GF-D8 (cell line): ENCODE measurements at regions not wholly inside any gene's neighbourhood (a gene's known extent, or its start where the extent isn't known, plus 50 kb on each side); places are given as distances from the start of the nearest gene placed in this dataset.

Experiments used
- DNase-seq: peaks from one replicate; lab custom pipeline; 2025; lab: John Stamatoyannopoulos, UW

DNA sequence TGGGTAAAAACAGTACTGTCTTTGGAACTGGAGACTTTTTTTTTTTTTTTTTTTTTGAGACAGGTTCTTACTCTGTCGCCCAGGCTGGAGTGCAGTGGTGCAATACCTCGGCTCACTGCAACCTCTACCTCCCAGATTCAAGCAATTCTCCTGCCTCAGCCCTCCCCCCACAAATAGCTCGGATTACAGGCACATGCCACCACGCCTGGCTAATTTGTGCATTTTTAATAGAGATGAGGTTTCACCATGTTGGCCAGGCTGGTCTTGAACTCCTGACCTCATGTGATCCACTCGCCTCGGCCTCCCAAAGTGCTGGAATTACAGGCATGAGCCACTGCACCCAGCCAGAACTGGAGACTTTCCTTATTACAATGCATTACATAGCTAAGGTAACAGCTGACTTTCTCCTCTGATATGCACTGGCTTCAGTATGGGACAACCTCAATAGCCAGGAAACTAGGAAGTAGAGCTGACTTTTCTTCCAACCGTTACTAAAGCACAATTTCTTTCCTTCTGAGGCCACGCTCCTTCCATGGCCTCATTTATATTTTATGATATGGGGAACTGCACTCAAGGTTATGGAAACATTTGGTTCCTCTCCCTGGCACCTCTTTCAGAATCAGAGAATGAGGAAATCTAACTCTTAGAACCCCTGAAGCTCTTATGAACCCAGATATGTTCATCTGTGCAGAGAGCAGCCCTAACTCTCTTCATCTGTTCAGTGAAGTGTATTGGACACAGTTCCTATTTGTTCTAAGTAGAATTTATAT lies 53.5 kb upstream of the FAM9B start:
- DNase-seq = no peak

DNA sequence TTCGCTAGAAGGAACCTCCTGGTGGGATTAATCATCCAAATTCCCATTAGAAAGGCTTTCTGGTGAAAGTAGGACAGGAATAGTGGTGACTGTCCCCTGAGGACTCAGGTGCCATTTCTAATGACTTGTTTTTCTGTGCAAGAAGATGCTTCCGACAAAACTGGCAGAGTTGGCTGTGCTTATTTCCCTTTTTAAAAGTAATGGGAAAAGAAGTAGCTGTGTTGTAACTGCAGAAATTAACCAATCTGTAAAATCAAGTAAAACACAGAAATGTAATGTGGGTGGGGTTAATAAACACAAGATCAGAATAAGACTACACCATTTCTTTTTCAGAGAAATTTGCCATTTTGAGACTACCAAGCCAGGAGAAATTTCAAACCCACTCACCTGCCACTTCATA lies 55.0 kb upstream of the FAM9B start:
- no peak for DNase-seq

DNA sequence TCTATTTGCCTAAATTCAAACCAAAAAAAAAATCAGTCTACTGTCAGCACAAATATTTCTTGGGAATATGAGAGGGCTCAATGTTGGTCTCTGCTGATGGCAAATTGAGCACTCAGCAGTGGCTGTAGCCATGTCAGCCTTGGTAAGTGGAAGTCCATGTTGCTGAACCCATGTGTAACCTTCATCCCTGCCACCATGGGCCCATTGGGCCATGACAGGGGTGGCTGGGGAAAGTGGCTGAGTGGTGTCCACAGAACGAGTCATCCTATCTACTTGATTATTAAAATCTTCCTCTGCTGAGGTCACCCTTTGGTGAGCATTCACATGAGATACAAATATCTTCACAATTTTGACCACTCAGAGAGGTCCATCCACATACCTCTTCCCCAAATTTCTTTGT lies 56.8 kb upstream of the FAM9B start:
- no peak for DNase-seq

DNA sequence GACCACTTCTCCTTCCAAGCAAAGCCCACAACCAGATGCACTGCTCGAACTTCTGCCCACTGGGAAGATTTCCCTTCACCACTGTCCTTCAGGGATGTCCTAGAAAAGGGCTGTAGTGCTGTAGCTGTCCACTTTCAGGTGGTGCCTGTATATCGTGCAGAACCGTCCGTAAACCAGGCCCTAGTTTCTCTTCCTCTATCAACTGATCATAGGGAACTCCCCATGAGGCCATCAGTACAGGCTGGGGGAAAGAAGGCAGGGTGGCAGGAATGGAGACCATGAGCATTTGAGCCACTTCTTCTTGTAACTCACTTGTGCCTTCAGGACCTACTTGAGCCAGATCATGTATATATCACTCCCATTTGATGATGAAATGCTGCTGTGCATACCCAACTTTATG lies 57.3 kb upstream of the FAM9B start:
- no peak for DNase-seq

DNA sequence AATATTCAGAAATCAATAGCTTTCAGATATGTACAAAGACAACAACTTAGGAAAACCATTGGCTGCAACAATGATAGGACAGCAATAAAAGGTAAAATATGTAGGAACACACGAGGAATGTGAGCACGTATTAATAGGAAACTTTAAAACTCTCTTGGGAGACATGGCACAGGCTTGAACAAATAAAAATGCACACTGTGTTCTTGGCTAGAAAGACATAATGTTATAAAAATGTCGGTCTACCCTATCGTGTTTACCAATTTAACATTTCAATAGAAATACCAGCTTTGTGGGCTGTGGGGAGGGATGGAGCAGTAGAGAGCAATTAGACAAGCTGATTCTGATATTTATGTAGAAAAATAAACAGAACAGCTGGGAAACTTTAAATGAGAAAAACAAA lies 69.0 kb upstream of the FAM9B start:
- DNase-seq = no peak

DNA sequence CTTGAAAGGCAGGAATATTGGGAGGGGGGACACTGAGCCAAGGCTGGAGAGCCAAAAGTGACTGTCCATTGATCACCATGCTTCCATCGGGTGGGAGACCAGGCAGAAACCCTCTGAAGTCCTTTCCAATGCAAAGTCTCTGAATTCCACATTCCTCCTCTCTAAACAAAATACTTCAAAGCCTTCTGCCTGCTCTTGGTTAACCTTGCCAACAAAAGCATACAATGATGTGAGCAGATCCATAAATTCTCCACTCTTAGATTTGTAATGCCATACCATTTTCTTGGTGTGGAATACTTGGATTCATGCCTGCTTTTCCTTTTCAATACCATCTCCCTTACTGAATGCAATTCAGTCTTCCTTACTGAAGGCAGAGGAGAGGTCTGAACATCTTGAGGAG lies 74.1 kb upstream of the FAM9B start:
- DNase-seq = no peak

DNA sequence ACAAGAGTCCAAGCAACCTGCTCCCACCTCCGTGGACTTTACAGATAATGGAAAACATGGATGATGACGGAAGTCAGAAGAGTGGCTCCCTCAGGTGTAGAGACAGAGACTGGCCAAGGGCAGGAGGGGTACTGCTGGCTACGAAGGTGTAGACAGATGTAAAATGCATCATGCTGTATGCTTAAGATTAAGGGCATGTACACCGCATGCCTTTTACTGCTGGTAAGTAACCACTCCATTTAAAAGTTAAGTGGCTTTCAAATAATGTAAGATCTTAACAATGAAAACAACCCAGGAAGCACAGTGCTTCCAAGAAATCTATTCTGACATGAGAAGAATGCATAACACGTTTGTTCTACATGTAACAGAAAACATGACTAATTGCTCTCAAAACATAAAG lies 76.9 kb upstream of the FAM9B start:
- no peak for DNase-seq

DNA sequence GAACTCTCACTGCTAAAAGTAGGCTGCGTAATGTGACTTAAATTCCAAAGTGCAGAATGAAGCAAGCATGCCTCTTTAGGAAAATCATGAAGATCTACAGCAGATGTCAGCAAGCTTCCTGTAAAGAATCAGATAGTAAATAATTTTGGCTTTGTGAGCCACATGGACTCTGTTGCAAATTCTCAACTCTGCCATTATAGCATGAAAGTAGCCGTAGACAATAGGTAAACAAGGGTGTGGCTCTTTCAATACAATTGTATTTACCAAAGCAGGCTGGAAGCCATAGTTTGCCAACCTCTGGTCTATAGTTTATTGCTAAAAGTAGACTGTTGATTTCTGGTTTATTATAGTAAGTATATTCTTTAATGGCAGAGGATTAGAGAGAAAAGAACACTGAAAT lies 80.3 kb upstream of the FAM9B start:
- no peak for DNase-seq

DNA sequence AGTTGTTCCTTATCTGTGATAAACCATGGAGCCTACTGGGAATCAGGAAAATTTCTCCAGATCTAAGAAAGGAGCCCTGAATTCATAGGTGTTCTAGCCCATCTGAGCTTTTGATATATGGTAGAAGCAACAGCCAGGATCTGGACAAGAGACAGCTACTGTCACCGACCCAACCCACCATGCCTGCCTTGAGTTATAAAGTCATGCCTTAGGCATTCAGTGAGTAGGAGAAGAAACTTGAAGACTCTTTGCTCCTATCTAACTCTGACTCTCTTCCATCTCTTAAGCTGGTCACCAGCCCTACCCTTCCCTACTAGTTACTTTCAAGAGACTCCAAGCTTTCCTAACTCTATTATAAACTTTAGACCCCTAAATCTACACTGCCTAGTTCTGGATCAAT lies 83.9 kb upstream of the FAM9B start:
- DNase-seq = no peak

DNA sequence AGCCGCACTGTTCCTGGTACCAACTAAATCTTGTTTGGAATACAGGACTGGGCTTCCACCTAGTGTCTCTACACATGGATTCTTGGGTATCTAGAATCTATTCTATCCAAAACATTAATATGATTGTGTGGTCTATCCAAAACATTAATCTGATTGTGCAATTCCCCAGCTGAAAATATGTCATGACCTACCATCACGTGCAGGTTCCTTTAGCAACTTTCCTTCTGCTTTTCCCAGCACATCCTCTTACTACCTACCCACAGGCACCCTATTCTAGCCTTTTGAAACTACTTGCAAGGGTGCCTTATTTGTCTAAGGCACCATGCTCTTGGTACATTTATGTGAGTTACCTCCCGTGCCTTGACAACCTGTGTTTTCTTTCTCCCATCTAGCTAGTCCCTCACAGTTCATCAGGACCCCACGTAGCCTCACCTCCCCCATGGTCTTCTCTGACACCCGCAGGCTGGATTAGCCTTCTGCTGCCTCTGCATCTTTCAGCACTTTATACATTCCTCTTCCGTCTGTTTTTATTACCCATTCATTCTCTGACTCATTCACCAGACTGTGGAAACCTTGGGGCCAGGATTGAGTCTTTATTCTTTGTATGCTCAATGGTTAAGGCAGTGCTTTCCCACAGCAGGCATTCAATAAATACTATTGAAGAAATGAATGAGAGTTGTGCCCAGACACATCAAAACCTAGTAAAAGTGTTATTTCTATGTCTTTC lies 88.8 kb upstream of the FAM9B start:
- DNase-seq = no peak

DNA sequence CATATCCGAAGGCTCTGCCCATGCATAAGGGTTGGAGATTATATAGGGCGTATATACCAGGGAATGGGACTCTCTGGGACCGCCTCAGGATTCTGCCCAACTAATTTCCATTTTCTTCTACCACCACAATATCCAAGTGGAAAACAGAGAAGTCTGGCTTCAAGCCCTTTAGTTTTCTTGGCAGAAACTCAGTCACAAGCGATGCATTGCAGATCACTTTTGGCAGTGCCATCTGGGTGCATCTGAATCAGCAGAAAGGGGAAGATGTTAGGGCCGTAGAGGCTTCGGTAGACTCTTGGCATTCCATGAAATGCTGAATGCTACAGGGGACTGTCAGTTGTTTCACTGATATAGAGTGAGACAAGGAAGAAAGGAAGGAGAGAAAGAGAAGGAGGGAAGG lies 94.1 kb upstream of the FAM9B start:
- DNase-seq = no peak

DNA sequence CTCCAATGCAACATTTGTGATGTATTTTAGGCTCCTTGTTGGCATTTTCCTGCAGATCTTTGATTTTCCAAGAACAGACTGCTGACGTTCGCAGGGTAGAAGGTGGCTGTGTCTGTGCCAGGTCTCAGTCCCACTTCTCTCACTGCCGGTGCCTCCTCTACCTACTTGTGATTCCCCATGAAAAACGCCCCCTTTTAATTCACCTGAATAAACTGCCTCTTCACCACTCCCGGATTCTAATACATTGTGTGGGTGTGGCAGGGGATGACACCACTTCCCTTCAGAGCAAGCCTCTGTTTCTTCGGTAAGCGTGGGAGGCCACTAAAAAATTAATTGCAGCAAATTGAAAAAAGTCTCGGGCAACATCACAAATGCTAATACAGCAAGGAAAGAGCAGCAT lies 96.1 kb upstream of the FAM9B start:
- no peak for DNase-seq

DNA sequence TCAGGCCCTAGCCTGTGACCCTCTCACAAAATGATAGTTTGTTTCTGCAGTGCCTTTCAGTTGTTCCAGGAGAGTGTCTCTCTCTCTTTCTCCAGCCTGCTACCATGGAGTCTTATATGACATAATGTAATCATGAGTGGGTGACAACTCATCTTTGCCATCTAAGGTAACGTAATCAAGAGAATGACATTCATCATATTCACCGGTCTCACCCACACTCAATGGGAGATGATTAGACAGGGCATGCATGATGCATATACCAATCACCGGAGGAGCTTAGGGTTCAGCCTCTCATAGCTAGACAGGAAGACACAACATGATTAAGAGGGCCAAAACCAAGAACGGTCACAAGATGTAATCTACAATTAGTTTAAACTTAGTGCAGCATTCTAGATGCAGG lies 97.1 kb upstream of the FAM9B start:
- no peak for DNase-seq

DNA sequence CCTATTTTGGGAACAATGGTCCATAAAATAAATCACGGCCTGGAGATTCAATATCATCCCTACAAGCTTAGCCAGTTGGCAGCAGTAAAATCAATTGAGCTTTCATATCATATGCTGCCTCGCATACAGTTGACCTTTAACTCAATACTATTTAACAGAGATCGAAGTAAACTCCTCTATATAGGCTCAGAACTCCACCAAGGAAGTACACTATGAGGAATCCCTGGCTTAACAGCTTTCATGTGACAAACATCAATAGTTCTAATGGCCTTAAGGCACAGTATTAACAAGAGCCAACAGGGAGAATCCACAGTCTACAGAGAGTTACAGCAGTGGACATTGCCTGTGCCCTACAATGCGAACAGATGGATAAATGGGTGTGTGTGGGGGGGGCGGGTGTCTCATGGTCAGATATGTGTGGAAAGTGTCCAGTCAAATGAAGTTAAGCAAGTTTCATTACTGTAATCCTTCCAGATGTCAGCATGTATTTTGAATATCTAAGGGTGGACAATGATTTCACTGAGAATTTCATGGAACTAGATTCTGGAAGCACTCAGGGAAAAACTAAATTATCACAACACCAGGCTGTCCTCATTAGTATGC lies 98.2 kb upstream of the FAM9B start:
- DNase-seq = no peak

DNA sequence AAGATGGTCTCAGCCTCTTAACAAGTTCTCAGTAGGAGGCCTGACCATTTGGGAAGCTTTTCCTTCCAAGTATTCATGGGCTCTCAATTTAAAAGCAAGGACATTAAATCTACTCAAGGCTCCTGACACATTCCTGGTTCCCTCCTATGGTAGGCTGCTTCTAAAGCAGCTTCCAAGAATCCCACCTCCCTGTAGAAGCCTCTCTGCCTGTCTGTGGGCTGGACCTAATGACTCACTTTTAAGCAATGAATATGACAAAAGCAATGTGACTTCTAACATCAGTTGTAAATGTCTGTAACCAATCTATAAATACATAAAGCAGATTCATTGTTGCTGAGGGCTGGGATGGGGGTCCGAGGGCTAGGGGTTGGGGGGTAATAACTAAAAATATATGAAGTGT lies 99.5 kb upstream of the FAM9B start:
- DNase-seq = no peak

DNA sequence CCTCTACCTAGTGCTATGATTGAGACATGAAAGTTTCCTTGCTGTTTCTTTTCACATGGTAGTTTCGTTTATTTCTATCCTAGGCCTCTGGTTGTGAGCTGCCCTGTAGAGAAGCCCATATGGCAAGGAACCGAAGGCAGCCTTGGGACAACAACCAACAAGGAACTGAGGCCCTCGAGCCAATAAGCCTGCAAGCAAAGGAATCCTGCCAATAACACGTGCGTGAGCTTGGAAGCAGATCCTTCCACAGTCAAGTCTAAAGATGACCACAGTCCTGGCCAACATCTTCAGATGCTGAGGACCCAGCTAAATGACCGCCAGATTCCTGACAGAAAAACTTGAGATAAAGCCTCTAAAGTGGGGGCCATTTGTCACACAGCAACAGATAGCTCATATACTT lies 100.4 kb upstream of the FAM9B start:
- DNase-seq = no peak

DNA sequence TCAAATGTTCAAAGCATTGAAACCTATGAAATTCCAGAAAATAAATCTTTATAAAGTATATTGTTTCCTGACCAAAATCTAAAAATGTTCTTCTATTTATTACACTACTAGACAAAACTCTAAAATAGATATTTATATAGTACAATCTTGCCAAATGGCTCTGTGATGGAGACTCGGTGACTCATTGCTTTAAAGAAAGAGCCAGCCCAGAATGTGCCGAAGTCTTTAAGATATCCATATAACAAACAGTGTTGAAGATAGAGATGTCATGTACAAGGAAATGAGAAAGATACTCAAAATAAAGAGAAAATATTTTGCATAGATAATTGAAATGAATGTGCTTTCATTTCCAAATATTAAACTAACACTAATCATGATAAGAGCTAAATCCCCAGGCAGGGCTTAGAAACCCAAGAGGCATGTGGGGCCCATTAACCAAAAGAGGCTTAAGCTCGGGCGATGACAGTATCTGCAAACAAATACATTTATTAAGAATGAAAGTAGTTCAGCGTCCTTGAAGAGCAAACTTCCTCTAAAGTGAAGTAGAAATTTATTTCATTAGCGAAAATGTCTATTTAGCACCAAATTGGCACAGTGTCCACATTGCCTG lies 102.1 kb upstream of the FAM9B start:
- no peak for DNase-seq

DNA sequence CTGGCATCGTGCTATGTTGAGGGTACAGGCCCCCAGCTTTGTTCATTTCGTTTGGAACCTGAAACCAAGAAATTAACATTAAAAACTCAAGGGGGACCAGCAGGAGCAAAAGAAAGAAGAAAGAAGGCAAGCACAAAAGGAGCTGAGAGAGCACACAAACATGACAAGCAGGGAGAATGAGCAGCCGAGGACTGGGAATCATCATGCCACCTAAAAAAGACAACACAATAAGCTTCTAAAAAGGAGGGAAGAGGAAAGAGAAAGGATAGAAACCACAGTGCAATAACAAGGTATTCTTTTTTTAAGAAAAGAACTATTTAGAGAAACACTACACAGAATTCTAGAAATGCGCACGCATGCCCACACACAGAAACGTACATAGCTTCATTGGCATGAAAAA lies 103.2 kb upstream of the FAM9B start:
- DNase-seq = no peak

DNA sequence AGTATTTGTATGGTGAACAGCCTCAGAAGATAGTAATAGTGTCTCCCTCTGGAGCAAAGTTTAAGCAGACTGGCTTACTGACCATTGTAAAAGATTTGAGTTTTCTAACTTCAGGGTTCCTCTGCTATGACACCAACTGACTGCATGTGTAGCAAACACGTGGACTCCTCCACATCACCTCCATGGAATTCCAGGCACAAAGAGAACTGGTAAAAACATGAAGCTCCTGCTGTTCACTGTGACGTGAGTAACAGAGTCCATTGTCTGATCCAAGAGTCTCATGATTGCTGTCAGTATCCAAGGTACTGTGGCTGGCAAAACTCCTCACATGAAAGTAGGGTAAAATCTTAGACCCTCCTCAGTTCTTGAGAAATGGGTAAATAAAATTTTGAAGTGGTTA lies 107.6 kb upstream of the FAM9B start:
- no peak for DNase-seq

DNA sequence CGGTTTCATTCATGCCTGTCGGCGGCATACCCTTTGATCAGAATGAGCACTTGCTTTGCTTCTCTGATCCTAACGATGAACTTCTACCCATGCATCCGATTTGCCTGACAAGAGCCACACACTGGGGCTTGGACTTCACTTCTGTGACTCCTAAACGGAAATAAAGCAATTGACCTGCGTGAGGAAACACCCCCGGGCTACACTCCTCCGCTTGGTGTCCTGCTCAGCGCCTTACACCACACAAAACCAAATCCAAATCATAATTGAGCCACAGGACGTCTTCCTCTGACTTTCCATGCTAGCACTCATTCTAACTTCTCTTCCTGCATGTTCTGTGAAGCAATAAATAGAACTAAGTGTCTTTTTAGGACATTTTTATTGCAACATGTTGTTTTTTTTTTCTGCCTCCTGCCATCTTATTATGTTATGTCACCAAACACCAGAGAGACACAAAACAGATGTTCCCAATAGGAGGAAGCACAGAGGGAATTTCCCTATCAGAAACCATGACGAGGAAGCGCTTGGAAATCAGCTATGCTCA lies 110.8 kb upstream of the FAM9B start:
- no peak for DNase-seq

DNA sequence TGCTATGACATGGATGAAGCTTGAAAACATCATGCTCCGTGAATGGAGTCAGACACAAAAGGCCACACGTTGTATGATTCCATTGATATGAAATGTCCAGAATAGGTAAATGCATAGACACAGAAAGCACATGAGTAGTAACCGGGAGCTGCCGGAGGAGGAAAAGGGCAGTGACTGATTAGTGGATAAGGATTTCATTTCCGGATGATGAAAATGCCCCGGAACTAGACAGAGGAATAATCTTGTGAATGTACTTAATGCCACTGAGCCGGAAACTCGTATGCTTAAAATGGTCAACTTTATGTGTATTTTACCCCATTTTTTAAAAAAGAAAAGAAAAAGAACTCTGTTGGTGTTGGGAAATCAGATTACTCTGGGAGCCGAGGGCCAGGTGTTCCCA lies 112.7 kb upstream of the FAM9B start:
- DNase-seq = no peak

DNA sequence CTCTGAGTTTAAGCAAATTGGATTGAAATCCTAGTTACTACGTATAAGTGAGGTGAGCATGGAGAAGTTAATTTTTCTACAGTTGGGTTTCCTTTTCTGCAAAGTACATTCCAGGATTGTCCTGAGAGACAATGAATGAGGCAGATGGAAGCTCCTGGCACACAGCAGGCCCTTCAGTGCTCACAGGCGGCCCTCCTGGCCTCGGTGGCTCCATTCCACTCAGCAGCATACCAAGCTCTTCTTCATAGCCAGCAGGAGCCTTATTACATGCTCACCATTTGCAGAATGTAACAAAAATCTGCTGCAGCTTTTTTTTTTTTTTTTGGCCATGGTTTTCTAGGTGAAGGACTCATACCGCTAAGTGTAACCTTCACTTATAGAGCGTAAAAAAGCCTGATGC lies 113.2 kb upstream of the FAM9B start:
- DNase-seq = no peak

DNA sequence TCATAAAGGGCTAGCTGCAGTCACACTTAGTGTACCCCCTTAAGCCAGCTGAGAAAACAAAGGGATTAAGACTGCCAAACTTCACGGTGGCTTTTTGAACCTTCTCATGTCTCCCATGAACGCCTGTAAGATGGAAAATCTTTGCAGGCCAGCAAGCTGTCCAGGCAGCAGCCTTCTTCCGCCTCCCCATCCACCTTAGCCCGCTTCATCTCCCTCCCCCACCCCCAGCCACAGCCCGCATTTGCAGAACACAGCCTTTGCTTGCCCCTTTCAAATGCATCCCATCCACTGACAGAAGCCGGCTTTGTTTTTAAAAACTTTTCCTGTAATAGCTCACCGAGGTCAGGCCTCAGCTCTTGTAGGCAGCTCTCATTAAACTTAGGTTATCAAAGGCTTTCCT lies 113.8 kb upstream of the FAM9B start:
- no peak for DNase-seq
